Body of pancreas (tissue), 4 donors: ENCODE measurements at regions not wholly inside any gene's neighbourhood (a gene's known extent, or its start where the extent isn't known, plus 50 kb on each side); places are given as distances from the start of the nearest gene placed in this dataset.

Experiments used
- CTCF ChIP-seq, 7 experiments: fragments of 450-650 bp in 4 of 7; fragments of 200-600 bp in 3 of 7; sonication (generic) in 3 of 7; IDR thresholded peaks; one replicate each; pipeline ENCODE4 v1.5.1; 2016 to 2019; ENCODE audit warnings: antibody characterized with exemption in 7 of 7
- POLR2A ChIP-seq, 3 donors: fragments of 450-650 bp; IDR thresholded peaks; one replicate each; pipeline ENCODE4 v1.6.1; 2016; ENCODE audit warnings: antibody characterized with exemption in 3 of 3, mild to moderate bottlenecking in 2 of 3

DNA sequence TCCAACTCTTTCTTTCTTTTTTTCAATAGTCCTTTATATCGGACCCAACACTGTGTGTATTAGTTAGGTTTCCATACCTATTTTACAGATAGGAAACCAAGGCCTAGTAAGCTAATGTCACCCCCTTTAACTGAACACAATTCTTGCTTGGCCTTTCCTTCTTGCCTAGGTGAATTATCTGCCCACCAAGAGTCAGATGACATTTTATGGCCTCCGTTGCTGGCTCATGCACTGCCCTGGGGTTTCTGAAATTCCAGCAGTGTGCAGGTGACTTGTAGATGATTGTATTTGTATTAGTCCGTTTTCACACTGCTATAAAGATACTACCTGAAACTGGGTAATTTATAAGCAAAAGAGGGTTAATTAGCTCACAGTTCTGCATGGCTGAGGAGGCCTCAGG, 293.8 kb downstream of the GAS1 start:
- TF ChIP-seq CTCF (IDR thresholded peaks at IDR 0.05) (no peak), POLR2A (IDR thresholded peaks at IDR 0.05) (no peak)
